SU-DHL-6 (cell line): ENCODE measurements at regions not wholly inside any gene's neighbourhood (a gene's known extent, or its start where the extent isn't known, plus 50 kb on each side); places are given as distances from the start of the nearest gene placed in this dataset.

ENCODE experiments used
- CTCF ChIP-seq: fragments of 200-600 bp; sonication (generic); IDR thresholded peaks from one replicate; pipeline ENCODE4 v1.5.1; 2017; ENCODE audit warnings: antibody characterized with exemption, mild to moderate bottlenecking, low read length, moderate library complexity; ENCODE audit not compliant: insufficient read depth, poor library complexity, severe bottlenecking
- EZH2phosphoT487 ChIP-seq: fragments of 200-600 bp; sonication (generic), shearing (Covaris generic); conservative IDR thresholded peaks from 2 replicates; pipeline ENCODE4 v1.6.1; 2018; ENCODE audit warnings: mild to moderate bottlenecking, antibody characterized with exemption, low read length, moderate library complexity, mixed read lengths

DNA sequence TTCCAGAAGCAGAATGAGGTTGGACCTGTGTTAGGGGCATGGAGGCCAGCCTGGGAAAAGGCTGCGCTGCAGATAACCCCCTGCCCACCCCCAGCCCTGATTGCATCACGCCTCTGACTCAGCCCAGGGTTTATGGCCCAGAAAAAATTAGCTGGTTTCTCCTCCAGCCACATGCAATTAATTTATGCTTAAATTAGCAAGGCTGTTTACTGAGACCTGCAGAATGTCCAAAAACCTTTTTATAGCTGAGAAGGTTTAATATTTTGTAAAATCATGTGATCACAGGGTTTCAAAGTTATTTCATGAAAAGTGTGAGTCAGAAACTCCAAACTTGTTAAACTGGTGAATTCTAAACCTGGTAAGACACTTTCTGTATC, 123.1 kb upstream of the HDAC4 start:
- TF ChIP-seq CTCF (no peak), EZH2phosphoT487 (no peak)
